Neuronal stem cell (in vitro differentiated cells): ENCODE measurements at regions not wholly inside any gene's neighbourhood (a gene's known extent, or its start where the extent isn't known, plus 50 kb on each side); places are given as distances from the start of the nearest gene placed in this dataset.

Experiments
- DNase-seq: peaks from one replicate; pipeline ENCODE4 v3.0.0-alpha.2; 2013; ENCODE audit warnings: low spot score
- H2AFZ ChIP-seq: one replicate; pipeline ENCODE4 v1.6.1; 2013; ENCODE audit warnings: mild to moderate bottlenecking, low read length, inconsistent platforms
- H2AK5ac ChIP-seq: 2 replicates; pipeline ENCODE4 v1.6.1; 2013; ENCODE audit warnings: low read depth, mild to moderate bottlenecking, inconsistent platforms, low read length, moderate library complexity, mixed read lengths
- H2BK120ac ChIP-seq: 2 replicates; pipeline ENCODE4 v1.6.1; 2013; ENCODE audit warnings: low read depth, mild to moderate bottlenecking, inconsistent platforms, low read length, moderate library complexity, mixed read lengths
- H2BK12ac ChIP-seq: one replicate; pipeline ENCODE4 v1.6.1; 2013; ENCODE audit warnings: low read length, inconsistent platforms
- H2BK15ac ChIP-seq: 2 replicates; pipeline ENCODE4 v1.6.1; 2013; ENCODE audit warnings: mild to moderate bottlenecking, low read length, inconsistent platforms, mixed read lengths
- H2BK5ac ChIP-seq: one replicate; pipeline ENCODE4 v1.6.1; 2013; ENCODE audit warnings: inconsistent platforms, mild to moderate bottlenecking, low read length, moderate library complexity
- H3K14ac ChIP-seq: one replicate; pipeline ENCODE4 v1.6.1; 2013; ENCODE audit warnings: low read length, inconsistent platforms
- H3K18ac ChIP-seq: 2 replicates; pipeline ENCODE4 v1.6.1; 2013; ENCODE audit warnings: low read length, inconsistent platforms
- H3K23ac ChIP-seq: 2 replicates; pipeline ENCODE4 v1.6.1; 2013; ENCODE audit warnings: low read depth, mild to moderate bottlenecking, mixed read lengths, low read length, inconsistent platforms; ENCODE audit not compliant: poor library complexity
- H3K27ac ChIP-seq: replicated peaks from 3 replicates; pipeline ENCODE4 v1.5.1; 2013; ENCODE audit warnings: low read length, inconsistent platforms
- H3K27me3 ChIP-seq, 3 experiments: 2 replicates each; pipeline ENCODE4 v1.6.1; 2013; ENCODE audit warnings: low read length in 3 of 3, mild to moderate bottlenecking in 2 of 3, inconsistent platforms in 1 of 3, low read depth in 1 of 3, mixed read lengths in 1 of 3, moderate library complexity in 1 of 3; ENCODE audit not compliant: control insufficient read depth in 3 of 3, insufficient read depth in 3 of 3
- H3K36me3 ChIP-seq, 2 donors: replicated peaks in 1 of 2; 2 replicates each; pipeline ENCODE4 v1.6.1; 2013; ENCODE audit warnings: low read length in 2 of 2; ENCODE audit not compliant: control insufficient read depth in 2 of 2, insufficient read depth in 2 of 2
- H3K4ac ChIP-seq: 2 replicates; pipeline ENCODE4 v1.6.1; 2013; ENCODE audit warnings: inconsistent platforms, mild to moderate bottlenecking, low read length, moderate library complexity
- H3K4me1 ChIP-seq, 2 donors: 1 replicate in 1 of 2; 2 replicates in 1 of 2; pipeline ENCODE4 v1.6.1; 2013; ENCODE audit warnings: low read length in 2 of 2, low read depth in 1 of 2; ENCODE audit not compliant: control insufficient read depth in 2 of 2, insufficient read depth in 1 of 2
- H3K4me2 ChIP-seq: one replicate; pipeline ENCODE4 v1.6.1; 2013; ENCODE audit warnings: mild to moderate bottlenecking, low read length, inconsistent platforms; ENCODE audit not compliant: insufficient read depth, poor library complexity, severe bottlenecking
- H3K4me3 ChIP-seq, 2 donors: 2 replicates each; pipeline ENCODE4 v1.5.1; 2013; ENCODE audit warnings: low read length in 2 of 2, mild to moderate bottlenecking in 2 of 2, inconsistent platforms in 1 of 2, moderate library complexity in 1 of 2
- H3K79me1 ChIP-seq: one replicate; pipeline ENCODE4 v1.6.1; 2013; ENCODE audit warnings: low read depth, mild to moderate bottlenecking, inconsistent platforms, low read length, moderate library complexity
- H3K9ac ChIP-seq: one replicate; pipeline ENCODE4 v1.6.1; 2013; ENCODE audit warnings: mild to moderate bottlenecking, low read depth, low read length, inconsistent platforms; ENCODE audit not compliant: poor library complexity
- H3K9me3 ChIP-seq, 2 donors: replicated peaks in 1 of 2; 2 replicates each; pipeline versions ENCODE3 to v1.6.1; 2013; ENCODE audit warnings: low read length in 2 of 2, mild to moderate bottlenecking in 2 of 2, inconsistent platforms in 1 of 2, low read depth in 1 of 2, mixed read lengths in 1 of 2, moderate library complexity in 1 of 2; ENCODE audit not compliant: control insufficient read depth in 2 of 2, insufficient read depth in 1 of 2
- H4K8ac ChIP-seq: one replicate; pipeline ENCODE4 v1.6.1; 2013; ENCODE audit warnings: low read depth, mild to moderate bottlenecking, inconsistent platforms, low read length, moderate library complexity
- H4K91ac ChIP-seq: one replicate; pipeline ENCODE4 v1.6.1; 2013; ENCODE audit warnings: low read length, low read depth, mild to moderate bottlenecking, inconsistent platforms; ENCODE audit not compliant: poor library complexity
- WGBS, 2 donors: extraction: QIAGEN DNeasy Blood & Tissue Kit; methylation state at CpG; one replicate each; pipeline ENCODE4 v1.1.7; 2013; ENCODE audit warnings: missing lambda C conversion rate in 2 of 2, mixed read lengths in 1 of 2; ENCODE audit not compliant: insufficient read length in 2 of 2, insufficient replicate concordance in 1 of 2; ENCODE audit errors: extremely low coverage in 2 of 2; 5-methylcytosine and 5-hydroxymethylcytosine counted together

DNA sequence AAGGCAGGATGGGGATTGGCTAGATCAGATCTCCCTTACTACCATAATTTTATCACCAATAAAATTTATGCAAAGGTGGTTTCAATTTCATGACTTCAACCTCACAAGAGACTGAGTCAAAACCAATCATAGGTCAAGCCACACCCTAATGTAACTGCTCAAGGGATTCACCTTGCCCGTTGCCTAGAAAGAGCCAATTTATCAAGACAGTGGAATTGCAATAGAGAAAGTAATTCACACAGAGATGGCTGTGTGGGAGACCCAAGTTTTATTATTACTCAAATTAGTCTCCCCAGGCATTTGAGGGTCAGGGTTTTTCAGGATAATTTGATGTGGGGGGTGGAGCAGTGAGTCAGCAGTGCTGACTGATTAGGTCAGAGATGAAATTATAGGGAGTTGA lies 340.6 kb downstream of the RND3 start:
- no peaks in the 10 kb centered on the region for H3K4me1 ChIP-seq
- no peak overlapping the region for H3K14ac ChIP-seq
- WGBS, 2 donors, result no CpG with 5 or more reads among the region's 1 CpG
- no peaks in the 10 kb centered on the region for H3K27me3 ChIP-seq
- DNase-seq, result no peak
- H2BK12ac ChIP-seq, result no peak overlapping the region
- no peak overlapping the region for H3K23ac ChIP-seq
- H2BK120ac ChIP-seq, result no peak overlapping the region
- no peak overlapping the region for H3K27ac ChIP-seq
- no peak overlapping the region for H2BK5ac ChIP-seq
- no peak overlapping the region for H3K4me2 ChIP-seq
- H3K79me1 ChIP-seq, result no peaks in the 10 kb centered on the region
- H3K36me3 ChIP-seq, result no peaks in the 10 kb centered on the region
- no peak overlapping the region for H3K4ac ChIP-seq
- H4K8ac ChIP-seq, result no peak overlapping the region
- H3K4me3 ChIP-seq, result no peak overlapping the region
- H3K9me3 ChIP-seq, result peaks cover 2 to 16% of the 10 kb centered on the region in 2 donors
- H3K18ac ChIP-seq, result no peak overlapping the region
- no peak overlapping the region for H2AFZ ChIP-seq
- H3K9ac ChIP-seq, result no peak overlapping the region
- no peak overlapping the region for H4K91ac ChIP-seq
- H2BK15ac ChIP-seq, result no peak overlapping the region
- no peak overlapping the region for H2AK5ac ChIP-seq

DNA sequence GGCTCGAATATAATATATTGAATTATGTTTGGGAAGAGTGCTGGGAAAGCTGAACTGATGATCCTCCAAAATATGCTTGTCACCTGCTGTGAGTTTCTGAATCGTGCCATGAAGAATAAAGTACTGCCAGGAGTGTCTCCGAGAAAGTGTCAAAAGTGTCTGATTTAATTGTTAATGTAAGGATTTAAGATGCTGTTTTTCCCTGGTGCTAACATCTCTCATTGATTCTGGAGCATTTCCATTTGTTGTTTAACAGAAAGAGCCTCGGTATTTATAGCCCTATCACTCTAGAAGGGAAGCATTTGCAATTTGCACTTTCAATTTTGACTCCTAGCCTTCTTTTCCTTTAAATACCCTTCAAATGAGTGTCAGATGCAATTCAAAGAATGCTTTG lies 342.2 kb downstream of the RND3 start:
- H3K4me3 ChIP-seq, result no peak overlapping the region
- H2BK15ac ChIP-seq, result no peak overlapping the region
- H3K4me1 ChIP-seq, result no peaks in the 10 kb centered on the region
- H2AFZ ChIP-seq, result no peak overlapping the region
- H3K4ac ChIP-seq, result no peak overlapping the region
- H3K18ac ChIP-seq, result no peak overlapping the region
- H4K91ac ChIP-seq, result no peak overlapping the region
- H3K36me3 ChIP-seq, result no peaks in the 10 kb centered on the region
- no peak overlapping the region for H2BK120ac ChIP-seq
- no peak overlapping the region for H3K4me2 ChIP-seq
- H3K79me1 ChIP-seq, result no peaks in the 10 kb centered on the region
- H2AK5ac ChIP-seq, result no peak overlapping the region
- H3K9ac ChIP-seq, result no peak overlapping the region
- H3K23ac ChIP-seq, result no peak overlapping the region
- no CpG with 5 or more reads among the region's 4 CpGs for WGBS, 2 donors
- no peak overlapping the region for H3K27ac ChIP-seq
- H3K14ac ChIP-seq, result no peak overlapping the region
- peaks cover 2 to 16% of the 10 kb centered on the region in 2 donors for H3K9me3 ChIP-seq
- H3K27me3 ChIP-seq, result no peaks in the 10 kb centered on the region
- no peak overlapping the region for H2BK5ac ChIP-seq
- no peak for DNase-seq
- H2BK12ac ChIP-seq, result no peak overlapping the region
- H4K8ac ChIP-seq, result no peak overlapping the region

DNA sequence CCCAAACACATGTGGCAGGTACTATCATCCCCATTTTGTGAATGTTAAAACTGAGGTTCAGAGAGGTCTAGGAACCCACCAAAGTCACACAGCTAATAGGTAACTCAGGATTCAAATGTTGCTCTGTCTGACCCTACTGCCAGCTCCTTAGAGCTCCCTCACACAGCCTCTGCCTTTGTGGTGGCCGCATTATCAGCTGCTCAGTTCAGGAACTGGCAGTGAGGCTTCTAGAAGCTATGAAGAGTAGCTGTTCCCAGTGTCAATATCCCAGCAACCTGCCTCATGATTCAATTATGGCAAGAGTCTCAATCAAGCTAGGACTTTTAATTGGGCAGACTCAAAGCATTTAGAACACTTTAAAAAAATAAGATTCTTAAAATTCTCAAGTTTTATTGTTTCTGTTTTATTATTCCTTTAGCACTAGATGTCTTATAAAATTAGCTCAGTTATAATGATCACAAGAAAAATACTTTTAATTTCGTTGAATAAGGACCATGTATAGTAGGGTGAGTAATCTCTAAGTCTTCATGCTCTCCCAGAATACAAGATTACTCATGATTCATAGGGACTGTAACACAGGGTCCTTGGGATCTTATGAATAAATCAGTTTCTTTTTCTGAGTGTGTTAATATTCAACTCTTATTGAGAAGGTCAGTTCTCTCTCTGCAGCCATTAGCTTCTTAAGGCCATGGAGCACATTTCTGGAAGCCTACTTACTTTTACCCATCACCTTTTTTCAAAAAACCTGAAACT lies 342.7 kb downstream of the RND3 start:
- Histone ChIP-seq H4K91ac (no peak overlapping the region), H3K4me1 (no peaks in the 10 kb centered on the region), H3K79me1 (no peaks in the 10 kb centered on the region), H3K18ac (no peak overlapping the region), H2BK15ac (no peak overlapping the region), H3K27ac (no peak overlapping the region), H3K27me3 (no peaks in the 10 kb centered on the region), H3K14ac (no peak overlapping the region), H2BK5ac (no peak overlapping the region), H3K4ac (no peak overlapping the region), H2AK5ac (no peak overlapping the region), H3K4me2 (no peak overlapping the region), H3K36me3 (no peaks in the 10 kb centered on the region), H3K23ac (no peak overlapping the region), H2BK120ac (no peak overlapping the region), H3K9me3 (peaks cover 2 to 16% of the 10 kb centered on the region in 2 donors), H3K9ac (no peak overlapping the region), H2BK12ac (no peak overlapping the region), H2AFZ (no peak overlapping the region), H4K8ac (no peak overlapping the region), H3K4me3 (no peak overlapping the region)
- no CpG with 5 or more reads among the region's 2 CpGs for WGBS, 2 donors
- DNase-seq, result no peak

DNA sequence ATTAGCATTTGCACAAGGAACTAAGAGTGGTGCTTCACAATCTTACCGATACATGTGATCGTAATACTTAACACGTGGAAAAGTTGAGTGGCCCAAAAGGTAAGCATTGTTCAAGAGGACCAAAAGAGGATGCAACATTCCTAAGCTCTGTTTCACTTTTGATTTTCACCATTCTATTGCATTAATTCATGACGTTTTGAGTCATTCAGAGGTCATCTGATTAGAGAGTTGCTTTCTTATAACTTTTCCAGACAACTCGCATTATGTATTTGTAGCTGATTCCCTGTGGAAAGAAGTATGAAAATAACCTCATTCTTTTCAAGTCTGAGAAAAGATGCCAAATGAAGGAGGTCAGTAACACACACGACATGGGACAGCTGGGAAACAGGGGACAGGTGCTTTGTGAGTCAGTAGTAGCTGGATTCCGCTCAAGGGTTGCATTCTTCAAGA lies 344.4 kb downstream of the RND3 start:
- H2BK12ac ChIP-seq, result no peak overlapping the region
- H3K36me3 ChIP-seq, result no peaks in the 10 kb centered on the region
- no peak for DNase-seq
- H3K79me1 ChIP-seq, result no peaks in the 10 kb centered on the region
- H3K23ac ChIP-seq, result no peak overlapping the region
- no peak overlapping the region for H4K8ac ChIP-seq
- H3K9ac ChIP-seq, result no peak overlapping the region
- WGBS, 2 donors, result no CpG with 5 or more reads among the region's 7 CpGs
- no peak overlapping the region for H3K27ac ChIP-seq
- H2BK15ac ChIP-seq, result no peak overlapping the region
- no peak overlapping the region for H3K4me3 ChIP-seq
- H2BK120ac ChIP-seq, result no peak overlapping the region
- H3K18ac ChIP-seq, result no peak overlapping the region
- no peak overlapping the region for H2AK5ac ChIP-seq
- H2AFZ ChIP-seq, result no peak overlapping the region
- H3K4me2 ChIP-seq, result no peak overlapping the region
- peaks cover 2 to 16% of the 10 kb centered on the region in 2 donors for H3K9me3 ChIP-seq
- H2BK5ac ChIP-seq, result no peak overlapping the region
- H3K4me1 ChIP-seq, result no peaks in the 10 kb centered on the region
- H3K14ac ChIP-seq, result no peak overlapping the region
- no peak overlapping the region for H3K4ac ChIP-seq
- no peaks in the 10 kb centered on the region for H3K27me3 ChIP-seq
- no peak overlapping the region for H4K91ac ChIP-seq
